Body of pancreas (tissue), 4 donors: ENCODE measurements at regions not wholly inside any gene's neighbourhood (a gene's known extent, or its start where the extent isn't known, plus 50 kb on each side); places are given as distances from the start of the nearest gene placed in this dataset.

Experiments used
- ATAC-seq: fragments of 150-250 bp; one replicate; pipeline ENCODE4 v1.9.1; 2016
- DNase-seq, 4 donors: peaks; one replicate each; pipeline ENCODE4 v3.0.0-alpha.2; 2019
- H3K27ac ChIP-seq, 4 donors: fragments of 200-600 bp; sonication (generic); 1 replicate in 3 of 4; 2 replicates in 1 of 4; pipeline versions ENCODE4 v1.5.1 to v1.6.1; 2016 to 2019; ENCODE audit warnings: mild to moderate bottlenecking in 1 of 4, mixed read lengths in 1 of 4, moderate library complexity in 1 of 4
- H3K27me3 ChIP-seq, 2 donors: fragments of 200-600 bp; sonication (generic); one replicate each; pipeline ENCODE4 v1.6.0; 2016; ENCODE audit warnings: mild to moderate bottlenecking in 1 of 2
- H3K36me3 ChIP-seq, 2 donors: fragments of 200-600 bp; sonication (generic); replicated peaks in 1 of 2; 2 replicates each; pipeline ENCODE4 v1.5.1; 2016; ENCODE audit warnings: low read depth in 2 of 2; ENCODE audit not compliant: insufficient read depth in 1 of 2
- H3K4me1 ChIP-seq: fragments of 200-600 bp; sonication (generic); one replicate; pipeline ENCODE4 v1.6.0; 2016
- H3K4me3 ChIP-seq, 2 donors: fragments of 200-600 bp; sonication (generic); 1 replicate in 1 of 2; 2 replicates in 1 of 2; pipeline ENCODE4 v1.5.1; 2016 to 2019
- H3K9me3 ChIP-seq, 3 donors: fragments of 200-600 bp; sonication (generic); 1 replicate in 2 of 3; 2 replicates in 1 of 3; pipeline ENCODE4 v1.5.1; 2016
- CTCF ChIP-seq, 7 experiments: fragments of 450-650 bp in 4 of 7; fragments of 200-600 bp in 3 of 7; sonication (generic) in 3 of 7; IDR thresholded peaks; one replicate each; pipeline ENCODE4 v1.5.1; 2016 to 2019; ENCODE audit warnings: antibody characterized with exemption in 7 of 7
- POLR2A ChIP-seq, 3 donors: fragments of 450-650 bp; IDR thresholded peaks; one replicate each; pipeline ENCODE4 v1.6.1; 2016; ENCODE audit warnings: antibody characterized with exemption in 3 of 3, mild to moderate bottlenecking in 2 of 3
- WGBS, 2 donors: methylation state at CpG; one replicate each; pipeline ENCODE4 v1.1.5; 2017; 5-methylcytosine and 5-hydroxymethylcytosine counted together
- intact Hi-C: fragments of 100-400 bp; cut with DNase I; formaldehyde crosslinking; loops from one replicate; pipeline ENCODE4 v1.15.1; 2023

DNA sequence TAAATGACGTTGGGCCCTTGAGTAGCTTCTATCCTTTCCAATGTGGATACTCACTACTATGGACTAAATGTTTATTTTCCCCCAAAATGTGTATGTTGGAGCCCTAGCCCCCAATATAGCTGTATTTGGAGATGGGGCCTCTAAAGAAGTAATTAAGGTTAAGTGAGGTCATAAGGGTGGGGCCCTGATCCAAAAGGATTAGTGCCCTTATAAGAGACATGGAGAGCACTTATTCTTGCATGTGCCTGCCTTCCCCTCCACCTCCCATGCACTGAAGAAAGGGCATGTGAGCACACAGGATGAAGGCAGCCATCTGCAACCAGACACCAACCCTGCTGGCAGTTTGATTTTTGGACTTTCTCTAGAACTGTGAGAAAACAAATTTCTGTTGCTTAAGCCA is 115.7 kb upstream of the MED13 start:
- Histone ChIP-seq H3K36me3 (no peaks in the 10 kb centered on the region), H3K27me3 (no peaks in the 10 kb centered on the region), H3K27ac (no peak overlapping the region), H3K9me3 (peaks cover 0 to 11% (median 0%) of the 10 kb centered on the region in 3 donors), H3K4me3 (no peak overlapping the region), H3K4me1 (no peaks in the 10 kb centered on the region)
- ATAC-seq: no peak
- TF ChIP-seq CTCF (IDR thresholded peaks at IDR 0.05) (no peak), POLR2A (IDR thresholded peaks at IDR 0.05) (no peak)
- intact Hi-C loops: no loop called here
- no peak for DNase-seq
- WGBS, 2 donors: 78 to 94% methylated on average over 1 of the region's 1 CpG

- Histone ChIP-seq H3K4me3 (no peak overlapping the region), H3K27ac (no peak overlapping the region), H3K9me3 (peaks cover 0 to 11% (median 0%) of the 10 kb centered on the region in 3 donors), H3K27me3 (no peaks in the 10 kb centered on the region), H3K4me1 (no peaks in the 10 kb centered on the region), H3K36me3 (no peaks in the 10 kb centered on the region)
- TF ChIP-seq CTCF (IDR thresholded peaks at IDR 0.05): no peak
- 79 to 86% methylated on average over 5 of the region's 5 CpGs for WGBS, 2 donors
- DNase-seq (no peak), ATAC-seq (no peak)
- intact Hi-C loops: no loop called here
Observed at GRCh38 chr17:62179525-62180161, 114.6 kb upstream of the MED13 start.

DNA sequence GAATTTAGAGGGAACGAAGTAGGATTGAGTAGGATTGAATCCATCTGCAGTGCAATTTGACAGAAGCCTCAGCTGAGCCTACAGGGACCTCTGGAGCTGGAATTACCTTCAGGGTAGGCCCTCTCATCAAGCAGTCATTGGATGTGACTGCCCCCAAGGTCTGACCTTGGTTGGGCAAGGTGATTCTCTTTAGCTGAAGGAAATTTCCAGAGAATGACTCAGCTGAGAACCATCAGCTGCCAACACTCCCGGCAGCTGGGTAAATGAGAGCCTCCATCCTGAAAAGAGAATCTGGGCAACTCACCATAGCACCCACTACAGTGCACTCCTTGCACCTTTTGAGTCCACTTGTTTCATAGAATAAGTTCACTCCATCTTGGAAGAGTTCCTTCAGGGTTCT is 113.5 kb upstream of the MED13 start:
- ATAC-seq (no peak), DNase-seq (peak in 1 of 4 donors; percentile 11)
- Histone ChIP-seq H3K9me3 (peaks cover 0 to 11% (median 0%) of the 10 kb centered on the region in 3 donors), H3K27me3 (no peaks in the 10 kb centered on the region), H3K4me1 (no peaks in the 10 kb centered on the region), H3K4me3 (no peak overlapping the region), H3K36me3 (no peaks in the 10 kb centered on the region), H3K27ac (no peak overlapping the region)
- TF ChIP-seq CTCF (IDR thresholded peaks at IDR 0.05) (no peak), POLR2A (IDR thresholded peaks at IDR 0.05) (no peak)
- intact Hi-C loops: no loop called here
- 46 to 60% methylated on average over 2 of the region's 2 CpGs for WGBS, 2 donors

DNA sequence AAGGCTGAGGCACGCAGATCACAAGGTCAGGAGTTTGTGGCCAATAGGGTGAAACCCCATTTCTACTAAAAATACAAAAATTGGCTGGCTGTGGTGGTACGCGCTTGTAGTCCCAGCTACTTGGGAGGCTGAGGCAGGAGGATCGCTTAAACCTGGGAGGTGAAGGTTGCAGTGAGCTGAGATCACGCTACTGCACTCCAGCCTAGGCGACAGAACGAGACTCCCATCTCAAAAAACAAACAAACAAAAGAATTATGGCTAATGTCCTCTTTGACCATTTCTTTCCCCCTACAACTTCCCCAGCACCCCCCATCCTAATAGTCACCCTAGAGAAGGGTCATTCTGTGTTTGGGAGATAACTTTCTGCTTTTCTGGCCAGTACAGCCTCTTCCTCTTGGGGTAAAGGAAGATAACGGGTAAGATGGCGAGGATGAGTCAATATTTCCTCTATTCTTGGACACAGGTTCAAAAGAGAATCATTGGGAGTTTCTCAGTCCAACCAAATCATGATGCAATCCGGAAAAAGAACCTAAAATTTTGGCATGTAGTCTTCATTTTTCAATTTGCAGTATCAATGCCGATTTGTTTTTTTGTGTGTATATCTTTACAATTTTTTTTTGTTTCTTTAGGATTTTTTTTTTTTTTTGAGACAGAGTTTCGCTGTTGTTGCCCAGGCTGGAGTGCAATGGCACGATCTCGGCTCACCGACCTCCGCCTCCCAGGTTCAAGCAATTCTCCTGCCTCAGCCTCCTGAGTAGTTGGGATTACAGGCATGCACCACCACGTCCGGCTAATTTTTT is 107.6 kb upstream of the MED13 start:
- DNase-seq: no peak
- WGBS, 2 donors: 83 to 91% methylated on average over 18 of the region's 18 CpGs
- no peaks in the 10 kb centered on the region for H3K27me3 ChIP-seq
- TF ChIP-seq CTCF (IDR thresholded peaks at IDR 0.05) (no peak), POLR2A (IDR thresholded peaks at IDR 0.05) (no peak)
- intact Hi-C loops: no loop called here
- H3K4me3 ChIP-seq: no peak overlapping the region
- H3K27ac ChIP-seq: no peak overlapping the region
- ATAC-seq: no peak
- H3K9me3 ChIP-seq: no peaks in the 10 kb centered on the region
- no peaks in the 10 kb centered on the region for H3K36me3 ChIP-seq
- H3K4me1 ChIP-seq: no peaks in the 10 kb centered on the region
